HG02938 (cell line): ENCODE measurements at regions not wholly inside any gene's neighbourhood (a gene's known extent, or its start where the extent isn't known, plus 50 kb on each side); places are given as distances from the start of the nearest gene placed in this dataset.

Experiments used
- ATAC-seq: cut with Tn5 transposase; IDR thresholded peaks from one replicate; pipeline ENCODE4 v1.9.1; 2021; ENCODE audit warnings: mild to moderate bottlenecking, moderate library complexity; ENCODE audit not compliant: unreplicated experiment

GRCh38 chr5:174159327-174160114, 114.0 kb downstream of the NSG2 start:
- ATAC-seq, result no peak

- no peak for ATAC-seq
Measured at GRCh38 chr5:174165406-174165805, 119.9 kb downstream of the NSG2 start.

- ATAC-seq, result no peak
Measured at GRCh38 chr5:174166231-174167079, 120.9 kb downstream of the NSG2 start.

- ATAC-seq, result no peak
Measured at GRCh38 chr5:174167080-174167910, 121.8 kb downstream of the NSG2 start.

GRCh38 chr5:174172152-174172551, 126.6 kb downstream of the NSG2 start:
- no peak for ATAC-seq

- ATAC-seq, result no peak
Measured at GRCh38 chr5:174172566-174172965, 127.1 kb downstream of the NSG2 start.

- ATAC-seq, result no peak
Measured at GRCh38 chr5:174173766-174174165, 128.3 kb downstream of the NSG2 start.

GRCh38 chr5:174175716-174176268, 130.3 kb downstream of the NSG2 start:
- ATAC-seq, result no peak

- ATAC-seq, result no peak
Measured at GRCh38 chr5:174176511-174176910, 131.0 kb downstream of the NSG2 start.

- no peak for ATAC-seq
Measured at GRCh38 chr5:174177531-174177930, 132.0 kb downstream of the NSG2 start.

GRCh38 chr5:174177976-174178605, 132.6 kb downstream of the NSG2 start:
- no peak for ATAC-seq

GRCh38 chr5:174180639-174181038, 135.1 kb downstream of the NSG2 start:
- ATAC-seq, result no peak

GRCh38 chr5:174182111-174182510, 136.6 kb downstream of the NSG2 start:
- ATAC-seq, result no peak

- no peak for ATAC-seq
Measured at GRCh38 chr5:174183701-174184100, 138.2 kb downstream of the NSG2 start.

GRCh38 chr5:174185506-174185905, 140.0 kb downstream of the NSG2 start:
- ATAC-seq, result no peak

- no peak for ATAC-seq
Measured at GRCh38 chr5:174186096-174186695, 140.7 kb downstream of the NSG2 start.

- no peak for ATAC-seq
Measured at GRCh38 chr5:174187001-174187400, 141.5 kb downstream of the NSG2 start.

- no peak for ATAC-seq
Measured at GRCh38 chr5:174187481-174187880, 142.0 kb downstream of the NSG2 start.

- no peak for ATAC-seq
Measured at GRCh38 chr5:174188295-174188694, 142.8 kb downstream of the NSG2 start.
